Left lung (tissue), 4 donors: ENCODE measurements at regions not wholly inside any gene's neighbourhood (a gene's known extent, or its start where the extent isn't known, plus 50 kb on each side); places are given as distances from the start of the nearest gene placed in this dataset.
A peak's percentile ranks its signal among the peaks of the same experiment; 100 is the strongest.
"Not testable (repeated sequence)": the region's sequence is repeated elsewhere in the genome, so short reads cannot be mapped to it uniquely, and the experiment has no call there.

Source experiments
- ATAC-seq: fragments of 200-7000 bp; cut with Tn5 transposase; one replicate; pipeline ENCODE4 v1.9.1; 2020; ENCODE audit warnings: moderate library complexity
- DNase-seq, 4 donors: peaks; one replicate each; pipeline ENCODE4 v3.0.0-alpha.2; 2013 to 2020
- H3K27ac ChIP-seq, 2 donors: fragments of 200-600 bp; sonication (generic) in 1 of 2; one replicate each; pipeline versions ENCODE4 v1.5.0 to v1.8.0; 2020 to 2021
- H3K27me3 ChIP-seq, 2 donors: fragments of 200-600 bp; sonication (generic) in 1 of 2; one replicate each; pipeline versions ENCODE4 v1.5.0 to v1.8.0; 2020 to 2021
- H3K36me3 ChIP-seq, 2 donors: fragments of 200-600 bp; sonication (generic) in 1 of 2; one replicate each; pipeline versions ENCODE4 v1.5.0 to v1.8.0; 2020 to 2021
- H3K4me1 ChIP-seq, 2 donors: fragments of 200-600 bp; one replicate each; pipeline ENCODE4 v1.8.0; 2021
- H3K4me3 ChIP-seq, 2 donors: fragments of 200-600 bp; sonication (generic) in 1 of 2; one replicate each; pipeline versions ENCODE4 v1.5.0 to v1.8.0; 2020 to 2021; ENCODE audit warnings: mild to moderate bottlenecking in 1 of 2
- H3K9me3 ChIP-seq, 2 donors: fragments of 200-600 bp; sonication (generic) in 1 of 2; one replicate each; pipeline versions ENCODE4 v1.5.0 to v1.8.0; 2020 to 2021
- intact Hi-C, 2 donors: fragments of 100-400 bp; cut with DNase I; formaldehyde crosslinking; loops; one replicate each; pipeline versions ENCODE4 v1.11.2 to v1.14.2; 2022
- TF ChIP-seq, protein P1 (sequence below), 2 donors: fragments of 200-600 bp; sonication (generic) in 1 of 2; IDR thresholded peaks; one replicate each; pipeline versions ENCODE4 v1.5.0 to v1.8.0; 2021; ENCODE audit warnings: antibody characterized with exemption in 2 of 2
- donor health status: DM: no; HTN: yes; CAD: no.
- donor health status: DM: no; HTN: no; CAD: no.

DNA sequence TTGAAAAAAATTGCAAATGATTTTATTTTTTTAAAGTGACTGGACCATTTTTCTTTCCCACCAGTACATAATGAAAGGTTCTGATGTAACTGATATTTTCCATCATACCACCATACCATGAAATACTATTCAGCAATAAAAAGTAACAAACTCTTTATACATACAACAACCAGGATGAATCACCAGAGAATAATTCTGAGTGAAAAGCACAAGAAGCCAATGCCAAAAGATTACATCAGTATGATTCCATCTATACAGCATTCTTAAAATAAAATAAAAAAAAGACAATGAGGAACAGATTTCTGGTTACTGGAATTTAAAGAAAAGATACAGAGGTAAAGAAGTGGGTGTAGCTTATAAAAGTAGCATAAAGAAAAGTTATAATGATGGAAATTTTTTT, 423.7 kb upstream of the ST8SIA4 start:
- ATAC-seq = no peak
- H3K4me1 ChIP-seq = no peaks in the 10 kb centered on the region
- TF ChIP-seq, protein P1, sequence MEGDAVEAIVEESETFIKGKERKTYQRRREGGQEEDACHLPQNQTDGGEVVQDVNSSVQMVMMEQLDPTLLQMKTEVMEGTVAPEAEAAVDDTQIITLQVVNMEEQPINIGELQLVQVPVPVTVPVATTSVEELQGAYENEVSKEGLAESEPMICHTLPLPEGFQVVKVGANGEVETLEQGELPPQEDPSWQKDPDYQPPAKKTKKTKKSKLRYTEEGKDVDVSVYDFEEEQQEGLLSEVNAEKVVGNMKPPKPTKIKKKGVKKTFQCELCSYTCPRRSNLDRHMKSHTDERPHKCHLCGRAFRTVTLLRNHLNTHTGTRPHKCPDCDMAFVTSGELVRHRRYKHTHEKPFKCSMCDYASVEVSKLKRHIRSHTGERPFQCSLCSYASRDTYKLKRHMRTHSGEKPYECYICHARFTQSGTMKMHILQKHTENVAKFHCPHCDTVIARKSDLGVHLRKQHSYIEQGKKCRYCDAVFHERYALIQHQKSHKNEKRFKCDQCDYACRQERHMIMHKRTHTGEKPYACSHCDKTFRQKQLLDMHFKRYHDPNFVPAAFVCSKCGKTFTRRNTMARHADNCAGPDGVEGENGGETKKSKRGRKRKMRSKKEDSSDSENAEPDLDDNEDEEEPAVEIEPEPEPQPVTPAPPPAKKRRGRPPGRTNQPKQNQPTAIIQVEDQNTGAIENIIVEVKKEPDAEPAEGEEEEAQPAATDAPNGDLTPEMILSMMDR (IDR thresholded peaks at IDR 0.05) = no peak
- DNase-seq = no peak
- no peaks in the 10 kb centered on the region for H3K36me3 ChIP-seq
- no peaks in the 10 kb centered on the region for H3K27me3 ChIP-seq
- intact Hi-C loops = no loop called here
- H3K27ac ChIP-seq = no peak overlapping the region
- no peak overlapping the region for H3K4me3 ChIP-seq
- peaks cover 0 to 6% of the 10 kb centered on the region in 2 donors for H3K9me3 ChIP-seq

DNA sequence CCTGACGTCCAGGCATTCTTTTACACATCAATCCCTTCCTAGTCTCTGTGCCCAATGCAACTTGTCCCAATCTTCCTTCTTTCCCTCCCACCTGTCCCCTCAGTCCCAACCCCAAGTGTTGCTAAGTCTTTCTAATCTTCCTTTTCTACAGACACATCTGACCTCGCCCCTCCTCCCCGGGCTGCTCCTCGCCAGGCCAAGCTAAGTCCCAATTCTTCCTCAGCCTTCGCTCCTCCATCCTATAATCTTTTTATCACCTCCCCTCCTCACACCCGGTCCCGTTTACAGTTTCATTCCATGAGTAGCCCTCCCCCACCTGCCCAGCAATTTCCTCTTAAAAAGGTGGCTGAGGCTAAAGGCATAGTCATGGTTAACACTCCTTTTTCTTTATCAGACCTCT, 413.3 kb upstream of the ST8SIA4 start:
- H3K27ac ChIP-seq, H3K27me3 ChIP-seq, intact Hi-C loops, ATAC-seq, H3K4me3 ChIP-seq, H3K4me1 ChIP-seq, H3K9me3 ChIP-seq, H3K36me3 ChIP-seq: not testable (repeated sequence)
- peak in 1 of 4 donors; percentile 34 for DNase-seq

DNA sequence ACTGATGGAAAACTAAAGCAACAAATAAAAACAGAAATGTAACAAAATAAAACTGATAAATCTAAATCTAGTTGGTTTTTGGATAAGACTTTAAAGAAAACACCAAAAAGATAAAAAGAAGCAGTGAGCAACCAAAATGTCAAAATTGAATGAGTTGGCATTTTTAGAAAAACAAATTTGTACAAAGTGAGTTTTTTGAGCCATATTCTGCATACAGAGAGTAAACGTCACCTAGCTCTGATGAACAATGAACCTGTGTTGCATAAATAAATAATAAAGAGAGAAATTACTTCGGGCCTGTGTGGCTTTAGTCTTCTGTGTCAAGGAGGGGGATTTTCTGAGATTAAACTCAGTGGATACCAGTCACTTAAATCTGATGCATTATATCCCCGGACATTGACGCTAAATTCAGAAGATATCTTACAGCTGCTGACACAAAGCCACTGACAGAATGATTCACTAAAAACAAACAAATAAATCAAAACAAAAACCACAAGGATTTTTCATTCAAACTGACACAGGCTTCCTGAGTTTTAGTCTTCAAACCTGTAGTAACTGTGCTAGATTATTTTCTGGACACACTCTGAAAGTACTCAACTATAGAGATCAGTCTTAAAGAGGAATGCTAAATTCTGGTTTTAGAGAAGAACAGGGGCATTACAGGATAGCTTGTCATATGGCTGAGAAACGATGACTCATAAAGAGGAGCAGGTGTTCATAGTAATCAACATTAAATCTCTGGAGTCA, 403.5 kb upstream of the ST8SIA4 start:
- Histone ChIP-seq H3K4me1 (no peaks in the 10 kb centered on the region), H3K36me3 (no peaks in the 10 kb centered on the region), H3K9me3 (no peaks in the 10 kb centered on the region), H3K4me3 (no peak overlapping the region), H3K27ac (no peak overlapping the region), H3K27me3 (no peaks in the 10 kb centered on the region)
- ATAC-seq (no peak), DNase-seq (no peak)
- intact Hi-C loops = no loop called here
- TF ChIP-seq, protein P1 (IDR thresholded peaks at IDR 0.05) = no peak

DNA sequence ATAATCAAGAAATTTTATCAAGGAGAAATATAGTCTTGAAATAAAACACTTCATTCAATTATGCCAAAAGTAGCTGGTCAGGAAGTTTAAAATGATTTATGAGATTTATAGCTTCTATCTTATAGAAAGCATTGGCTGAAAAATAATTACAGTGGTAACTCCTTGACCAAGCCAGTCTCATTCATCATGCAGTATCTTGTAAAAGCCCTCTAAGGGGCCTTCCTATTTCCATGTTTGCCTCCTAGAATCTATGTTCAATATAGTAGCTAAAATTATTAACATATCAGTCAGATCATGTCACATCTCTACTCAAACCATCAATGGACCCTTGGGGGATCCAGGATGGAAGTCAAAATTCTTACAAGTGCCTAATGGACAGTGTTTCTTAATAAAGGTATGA, 393.4 kb upstream of the ST8SIA4 start:
- Histone ChIP-seq H3K36me3 (no peaks in the 10 kb centered on the region), H3K27ac (no peak overlapping the region), H3K4me3 (no peak overlapping the region), H3K27me3 (no peaks in the 10 kb centered on the region), H3K4me1 (no peaks in the 10 kb centered on the region), H3K9me3 (no peaks in the 10 kb centered on the region)
- TF ChIP-seq, protein P1 (IDR thresholded peaks at IDR 0.05) = no peak
- ATAC-seq (no peak), DNase-seq (no peak)
- intact Hi-C loops = no loop called here

DNA sequence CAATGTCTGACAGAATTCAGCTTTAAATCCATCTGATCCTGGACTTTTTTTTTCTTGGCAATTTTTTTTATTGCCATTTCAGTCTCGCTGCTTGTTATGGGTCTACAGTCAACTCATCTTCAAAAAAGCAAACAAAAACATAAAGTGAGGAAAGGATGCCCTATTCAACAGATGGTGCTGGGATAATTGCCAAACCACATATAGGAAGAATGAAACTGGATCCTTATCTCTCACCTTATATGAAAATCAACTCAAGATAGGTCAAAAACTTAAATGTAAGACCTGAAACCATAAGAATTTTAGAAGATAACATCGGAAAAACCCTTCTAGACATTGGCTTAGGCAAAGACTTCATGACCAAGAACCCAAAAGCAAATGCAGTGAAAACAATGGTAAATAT, 389.1 kb upstream of the ST8SIA4 start:
- Histone ChIP-seq H3K4me3 (no peak overlapping the region), H3K4me1 (no peaks in the 10 kb centered on the region), H3K36me3 (no peaks in the 10 kb centered on the region), H3K9me3 (peaks cover 0 to 7% of the 10 kb centered on the region in 2 donors), H3K27me3 (no peaks in the 10 kb centered on the region), H3K27ac (no peak overlapping the region)
- intact Hi-C loops = no loop called here
- DNase-seq = no peak
- TF ChIP-seq, protein P1 (IDR thresholded peaks at IDR 0.05) = no peak
- no peak for ATAC-seq

DNA sequence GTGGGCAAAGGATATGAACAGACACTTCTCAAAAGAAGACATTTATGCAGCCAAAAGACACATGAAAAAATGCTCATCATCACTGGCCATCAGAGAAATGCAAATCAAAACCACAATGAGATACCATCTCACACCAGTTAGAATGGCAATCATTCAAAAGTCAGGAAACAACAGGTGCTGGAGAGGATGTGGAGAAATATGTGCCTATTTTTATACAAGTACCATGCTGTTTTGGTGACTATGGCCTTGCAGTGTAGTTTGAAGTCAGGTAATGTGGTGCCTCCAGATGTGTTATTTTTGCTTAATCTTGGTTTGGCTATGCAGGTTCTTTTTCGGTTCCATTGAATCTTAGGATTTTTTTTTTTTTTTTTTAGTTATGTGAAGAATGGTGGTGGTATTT, 387.7 kb upstream of the ST8SIA4 start:
- ATAC-seq, DNase-seq, H3K4me1 ChIP-seq, H3K27me3 ChIP-seq, H3K4me3 ChIP-seq, H3K27ac ChIP-seq, intact Hi-C loops, H3K9me3 ChIP-seq, H3K36me3 ChIP-seq: not testable (repeated sequence)
